Endothelial cell of umbilical vein (primary cell): ENCODE measurements at regions not wholly inside any gene's neighbourhood (a gene's known extent, or its start where the extent isn't known, plus 50 kb on each side); places are given as distances from the start of the nearest gene placed in this dataset.

Experiments
- BruUV-seq: library from RNA; stranded (reverse); fragments of 400-500 nt; replicated peaks from 2 replicates; lab custom pipeline; 2021; lab: Mats Ljungman, UMichigan
- CTCF ChIA-PET: fragments of 300-600, 350-600 bp; sonication (Branson Sonifier 250); formaldehyde crosslinking; loops from one replicate; lab custom pipeline; 2021; ENCODE audit warnings: antibody characterized with exemption, inconsistent platforms; lab: Charles Lee
- POLR2A ChIA-PET: fragments of 300-600, 350-600 bp; sonication (Branson Sonifier 250); formaldehyde crosslinking; loops from one replicate; lab custom pipeline; 2021; ENCODE audit warnings: antibody characterized with exemption, inconsistent platforms; lab: Charles Lee
- DNase-seq: peaks from one replicate; pipeline ENCODE4 v3.0.0-alpha.2; 2011; ENCODE audit warnings: low read depth, low spot score
- FAIRE-seq: peaks from 2 replicates; lab custom pipeline; 2011; peaks lifted over from hg19 to GRCh38; lab: Jason Lieb, UNC
- H2AFZ ChIP-seq: 2 replicates; pipeline ENCODE4 v1.6.0; 2012; ENCODE audit warnings: low read depth, low read length, control low read depth, inconsistent platforms
- H3K27ac ChIP-seq: 2 replicates; pipeline ENCODE4 v1.5.1; 2011; ENCODE audit warnings: low read depth, mild to moderate bottlenecking, control low read depth, low read length, moderate library complexity; ENCODE audit not compliant: insufficient read depth
- H3K27me3 ChIP-seq, 2 experiments: 2 replicates each; pipeline versions ENCODE4 v1.6.0 to v1.6.1; 2011; ENCODE audit warnings: low read length in 2 of 2, mixed read lengths in 1 of 2; ENCODE audit not compliant: control insufficient read depth in 2 of 2, insufficient read depth in 2 of 2
- H3K36me3 ChIP-seq, 2 experiments: 2 replicates in 1 of 2; 3 replicates in 1 of 2; pipeline ENCODE4 v1.5.1; 2011; ENCODE audit warnings: low read length in 2 of 2, mild to moderate bottlenecking in 1 of 2, moderate library complexity in 1 of 2; ENCODE audit not compliant: control insufficient read depth in 2 of 2, insufficient read depth in 2 of 2; ENCODE audit errors: extremely low read depth in 1 of 2
- H3K4me1 ChIP-seq: 3 replicates; pipeline ENCODE4 v1.5.1; 2011; ENCODE audit warnings: mild to moderate bottlenecking, low read length; ENCODE audit not compliant: control insufficient read depth, insufficient read depth; ENCODE audit errors: extremely low read depth
- H3K4me2 ChIP-seq: 2 replicates; pipeline ENCODE4 v1.6.1; 2011; ENCODE audit warnings: low read length, control low read depth, mixed read lengths; ENCODE audit not compliant: insufficient read depth
- H3K4me3 ChIP-seq, 3 experiments: fragments of 200-600 bp in 1 of 3; sonication (generic), shearing (Covaris generic) in 1 of 3; replicated peaks in 1 of 3; 2 replicates each; pipeline ENCODE4 v1.5.1; 2011 to 2016; ENCODE audit warnings: control low read depth in 3 of 3, low read length in 3 of 3, mild to moderate bottlenecking in 2 of 3, inconsistent platforms in 1 of 3, low read depth in 1 of 3, moderate library complexity in 1 of 3; ENCODE audit not compliant: insufficient read depth in 1 of 3
- H3K79me2 ChIP-seq: 2 replicates; pipeline ENCODE4 v1.6.0; 2012; ENCODE audit warnings: low read length, inconsistent platforms; ENCODE audit not compliant: control insufficient read depth, insufficient read depth
- H3K9ac ChIP-seq: replicated peaks from 2 replicates; pipeline ENCODE3; 2011; ENCODE audit warnings: low read length, control low read depth; ENCODE audit not compliant: insufficient read depth; ENCODE audit errors: extremely low read depth
- H3K9me1 ChIP-seq: replicated peaks from 3 replicates; pipeline ENCODE4 v1.6.0; 2011; ENCODE audit warnings: mild to moderate bottlenecking, low read length; ENCODE audit not compliant: control insufficient read depth, insufficient read depth; ENCODE audit errors: extremely low read depth
- H3K9me3 ChIP-seq: replicated peaks from 2 replicates; pipeline ENCODE4 v1.5.1; 2012; ENCODE audit warnings: low read length, inconsistent platforms; ENCODE audit not compliant: control insufficient read depth, insufficient read depth
- H4K20me1 ChIP-seq: replicated peaks from 2 replicates; pipeline ENCODE3; 2011; ENCODE audit warnings: mild to moderate bottlenecking, low read length; ENCODE audit not compliant: control insufficient read depth, insufficient read depth; ENCODE audit errors: extremely low read depth
- EZH2 ChIP-seq: IDR thresholded peaks from 2 replicates; pipeline ENCODE4 v1.6.1; 2012; ENCODE audit warnings: borderline replicate concordance, low read depth, mild to moderate bottlenecking, moderate library complexity, low read length, inconsistent platforms; ENCODE audit not compliant: severe bottlenecking
- FOS ChIP-seq: IDR thresholded peaks from 2 replicates; pipeline ENCODE4 v1.6.1; 2011; ENCODE audit warnings: mild to moderate bottlenecking, low read length, moderate library complexity, borderline replicate concordance; ENCODE audit not compliant: insufficient read depth
- JUN ChIP-seq: IDR thresholded peaks from 2 replicates; pipeline ENCODE4 v1.6.1; 2011; ENCODE audit warnings: borderline replicate concordance, low read depth; ENCODE audit not compliant: insufficient read length, insufficient read depth
- POLR2A ChIP-seq: IDR thresholded peaks from 2 replicates; pipeline ENCODE4 v1.6.1; 2012; ENCODE audit warnings: low read depth, mild to moderate bottlenecking, control low read depth, low read length
- POLR2AphosphoS5 ChIP-seq: IDR thresholded peaks from 2 replicates; pipeline ENCODE4 v1.6.1; 2012; ENCODE audit warnings: low read depth, mild to moderate bottlenecking, control low read depth, low read length, moderate library complexity; ENCODE audit not compliant: insufficient read depth
- dilution Hi-C: fragments of 300-500 bp; cut with MboI; formaldehyde crosslinking; loops from one replicate; pipeline ENCODE4 v1.15.0; 2019; ENCODE audit warnings: low sequenced_read_pairs; ENCODE audit not compliant: extremely low pct_ligation_motif_present
- intact Hi-C: fragments of 100-400 bp; cut with micrococcal nuclease; formaldehyde crosslinking; loops from one replicate; pipeline ENCODE4 v1.10.0; 2022
- TF ChIP-seq, protein P1 (sequence below): IDR thresholded peaks from 2 replicates; pipeline ENCODE4 v1.6.1; 2011; ENCODE audit not compliant: insufficient read depth, insufficient read length
- TF ChIP-seq, protein P2 (sequence below), 2 donors: IDR thresholded peaks; 1 replicate in 1 of 2; 2 replicates in 1 of 2; pipeline ENCODE4 v1.5.1; 2011; ENCODE audit warnings: low read length in 2 of 2, mild to moderate bottlenecking in 2 of 2, moderate library complexity in 2 of 2, control low read depth in 1 of 2, inconsistent platforms in 1 of 2, low read depth in 1 of 2; ENCODE audit not compliant: insufficient read depth in 1 of 2; ENCODE audit errors: extremely low read depth in 1 of 2

DNA sequence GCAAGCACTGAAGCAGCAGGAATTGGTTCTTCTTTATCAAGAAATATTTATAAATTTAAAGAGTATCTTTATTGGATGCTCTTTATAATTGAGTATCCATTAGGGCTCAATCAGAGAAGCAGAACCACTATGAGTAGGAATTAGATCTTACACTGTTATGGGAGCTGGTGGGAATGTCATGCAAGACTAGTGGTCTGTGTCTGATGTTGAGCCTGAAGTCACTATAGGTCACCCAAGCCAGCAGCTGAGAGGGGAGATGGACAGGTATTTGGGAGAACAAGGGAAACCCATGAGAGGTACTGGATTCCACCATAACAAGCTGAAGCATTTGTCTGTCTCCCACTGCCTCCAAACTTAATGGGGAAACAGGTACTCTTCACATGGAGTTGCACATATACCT lies 283.7 kb upstream of the BOD1L1 start:
- dilution Hi-C loops, result no loop called here
- Histone ChIP-seq H2AFZ (no peak overlapping the region), H3K27me3 (peaks cover 0 to 2% of the 10 kb centered on the region in 2 experiments), H3K36me3 (no peaks in the 10 kb centered on the region), H3K79me2 (no peaks in the 10 kb centered on the region), H3K9me3 (no peaks in the 10 kb centered on the region), H3K9ac (no peak overlapping the region), H3K27ac (no peak overlapping the region), H4K20me1 (no peaks in the 10 kb centered on the region), H3K4me3 (no peak overlapping the region), H3K4me2 (no peak overlapping the region), H3K4me1 (peaks cover 16% of the 10 kb centered on the region), H3K9me1 (no peaks in the 10 kb centered on the region)
- DNase-seq, result no peak
- ChIA-PET CTCF (no interaction called here), POLR2A (no interaction called here)
- no peak for TF ChIP-seq FOS
- TF ChIP-seq POLR2AphosphoS5, result no peak
- TF ChIP-seq, protein P1, sequence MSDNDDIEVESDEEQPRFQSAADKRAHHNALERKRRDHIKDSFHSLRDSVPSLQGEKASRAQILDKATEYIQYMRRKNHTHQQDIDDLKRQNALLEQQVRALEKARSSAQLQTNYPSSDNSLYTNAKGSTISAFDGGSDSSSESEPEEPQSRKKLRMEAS, result no peak
- TF ChIP-seq POLR2A, result no peak
- TF ChIP-seq JUN, result no peak
- intact Hi-C loops, result no loop called here
- FAIRE-seq, result no peak
- BruUV-seq, result no TSS peak

DNA sequence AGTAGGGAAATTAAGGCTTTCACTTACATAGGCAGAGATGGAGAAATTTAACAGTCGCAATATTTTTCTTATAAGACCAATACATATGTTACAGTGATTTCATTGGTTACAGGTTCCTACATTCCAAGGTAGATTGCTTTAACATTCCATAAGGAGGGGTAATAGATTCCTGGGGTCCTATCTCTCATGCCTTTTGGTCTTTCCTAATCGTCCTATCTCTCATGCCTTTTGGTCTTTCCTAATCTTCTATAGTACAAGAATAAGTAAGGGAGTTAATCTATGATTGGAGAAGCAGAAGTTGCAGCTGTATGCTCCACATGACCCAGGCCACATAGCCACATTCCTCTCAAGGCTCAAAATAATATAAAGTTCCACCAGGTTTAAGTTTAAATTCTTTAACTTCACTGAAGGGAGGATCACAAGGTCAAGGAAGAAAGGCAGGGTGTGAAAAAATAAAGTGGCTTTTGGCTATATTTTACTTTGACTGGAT lies 285.0 kb upstream of the BOD1L1 start:
- ChIA-PET CTCF (no interaction called here), POLR2A (no interaction called here)
- FAIRE-seq (no peak), DNase-seq (no peak)
- no peaks in the 10 kb centered on the region for H3K9me1 ChIP-seq
- H3K36me3 ChIP-seq, result no peaks in the 10 kb centered on the region
- H4K20me1 ChIP-seq, result no peaks in the 10 kb centered on the region
- H3K4me1 ChIP-seq, result peaks cover 9% of the 10 kb centered on the region
- H3K27me3 ChIP-seq, result peaks cover 0 to 2% of the 10 kb centered on the region in 2 experiments
- BruUV-seq, result no TSS peak
- no peaks in the 10 kb centered on the region for H3K9me3 ChIP-seq
- H3K79me2 ChIP-seq, result no peaks in the 10 kb centered on the region
- H3K4me2 ChIP-seq, result no peak overlapping the region
- H2AFZ ChIP-seq, result no peak overlapping the region
- H3K27ac ChIP-seq, result no peak overlapping the region
- intact Hi-C loops, result no loop called here
- TF ChIP-seq, protein P1, result no peak
- no peak for TF ChIP-seq POLR2AphosphoS5
- TF ChIP-seq EZH2, result no peak
- TF ChIP-seq JUN, result no peak
- TF ChIP-seq, protein P2, sequence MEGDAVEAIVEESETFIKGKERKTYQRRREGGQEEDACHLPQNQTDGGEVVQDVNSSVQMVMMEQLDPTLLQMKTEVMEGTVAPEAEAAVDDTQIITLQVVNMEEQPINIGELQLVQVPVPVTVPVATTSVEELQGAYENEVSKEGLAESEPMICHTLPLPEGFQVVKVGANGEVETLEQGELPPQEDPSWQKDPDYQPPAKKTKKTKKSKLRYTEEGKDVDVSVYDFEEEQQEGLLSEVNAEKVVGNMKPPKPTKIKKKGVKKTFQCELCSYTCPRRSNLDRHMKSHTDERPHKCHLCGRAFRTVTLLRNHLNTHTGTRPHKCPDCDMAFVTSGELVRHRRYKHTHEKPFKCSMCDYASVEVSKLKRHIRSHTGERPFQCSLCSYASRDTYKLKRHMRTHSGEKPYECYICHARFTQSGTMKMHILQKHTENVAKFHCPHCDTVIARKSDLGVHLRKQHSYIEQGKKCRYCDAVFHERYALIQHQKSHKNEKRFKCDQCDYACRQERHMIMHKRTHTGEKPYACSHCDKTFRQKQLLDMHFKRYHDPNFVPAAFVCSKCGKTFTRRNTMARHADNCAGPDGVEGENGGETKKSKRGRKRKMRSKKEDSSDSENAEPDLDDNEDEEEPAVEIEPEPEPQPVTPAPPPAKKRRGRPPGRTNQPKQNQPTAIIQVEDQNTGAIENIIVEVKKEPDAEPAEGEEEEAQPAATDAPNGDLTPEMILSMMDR (IDR thresholded peaks at IDR 0.05; ENCODE audit: extremely low read depth in 1 of 2, insufficient read depth in 1 of 2, low read depth in 1 of 2, low read length in 2 of 2), result no peak
- H3K4me3 ChIP-seq, result no peak overlapping the region
- H3K9ac ChIP-seq, result no peak overlapping the region
- dilution Hi-C loops, result no loop called here
